CD4-positive, alpha-beta T cell (primary cell): ENCODE measurements at regions not wholly inside any gene's neighbourhood (a gene's known extent, or its start where the extent isn't known, plus 50 kb on each side); places are given as distances from the start of the nearest gene placed in this dataset.

Experiments
- ATAC-seq: fragments of 200-7000 bp; cut with Tn5 transposase; one replicate; pipeline ENCODE4 v1.10.0; 2022; ENCODE audit warnings: mild to moderate bottlenecking; ENCODE audit not compliant: poor library complexity
- CTCF ChIA-PET: fragments of 350-600 bp; sonication (Branson Sonifier 250); formaldehyde crosslinking; loops from one replicate; lab custom pipeline; 2021; ENCODE audit warnings: antibody characterized with exemption, inconsistent platforms; lab: Charles Lee
- POLR2A ChIA-PET: fragments of 350-600 bp; sonication (Branson Sonifier 250); formaldehyde crosslinking; loops from one replicate; lab custom pipeline; 2021; ENCODE audit warnings: antibody characterized with exemption, inconsistent platforms; lab: Charles Lee
- DNase-seq, 14 experiments: peaks; one replicate each; pipeline ENCODE4 v3.0.0-alpha.2; 2013 to 2020; ENCODE audit warnings: mixed read lengths in 2 of 14
- H3K27ac ChIP-seq, 2 donors: one replicate each; pipeline versions ENCODE4 v1.5.1 to v1.7.0; 2013; ENCODE audit warnings: low read length in 2 of 2, low read depth in 1 of 2, mild to moderate bottlenecking in 1 of 2
- H3K27me3 ChIP-seq, 2 experiments: 1 replicate in 1 of 2; 2 replicates in 1 of 2; pipeline versions ENCODE4 v1.6.1 to v1.7.0; 2013; ENCODE audit warnings: low read length in 2 of 2, control low read depth in 1 of 2, mild to moderate bottlenecking in 1 of 2, moderate library complexity in 1 of 2; ENCODE audit not compliant: insufficient read depth in 2 of 2, control insufficient read depth in 1 of 2
- H3K36me3 ChIP-seq: one replicate; pipeline ENCODE4 v1.6.1; 2013; ENCODE audit warnings: low read length, control low read depth; ENCODE audit not compliant: insufficient read depth
- H3K4me1 ChIP-seq: one replicate; pipeline ENCODE4 v1.6.1; 2013; ENCODE audit warnings: low read length, control low read depth; ENCODE audit not compliant: insufficient read depth
- H3K4me3 ChIP-seq: one replicate; pipeline ENCODE4 v1.5.1; 2013; ENCODE audit warnings: mild to moderate bottlenecking, low read length, moderate library complexity
- H3K9me3 ChIP-seq, 2 experiments: 1 replicate in 1 of 2; 2 replicates in 1 of 2; pipeline versions ENCODE4 v1.6.1 to v1.7.0; 2013; ENCODE audit warnings: low read length in 2 of 2, mild to moderate bottlenecking in 2 of 2, control low read depth in 1 of 2, moderate library complexity in 1 of 2; ENCODE audit not compliant: control insufficient read depth in 1 of 2, insufficient read depth in 1 of 2
- H3K27ac Mint-ChIP-seq: one replicate; pipeline ENCODE4 v1.8.0; 2020; ENCODE audit warnings: mixed read lengths
- H3K27me3 Mint-ChIP-seq: one replicate; pipeline ENCODE4 v1.8.0; 2021; ENCODE audit warnings: mixed read lengths
- H3K36me3 Mint-ChIP-seq: one replicate; pipeline ENCODE4 v1.8.0; 2021; ENCODE audit warnings: low read depth, mixed read lengths
- H3K4me1 Mint-ChIP-seq: one replicate; pipeline ENCODE4 v1.8.0; 2021; ENCODE audit warnings: low read depth, mixed read lengths
- H3K4me3 Mint-ChIP-seq: one replicate; pipeline ENCODE4 v1.8.0; 2020; ENCODE audit warnings: mild to moderate bottlenecking, mixed read lengths
- H3K9me3 Mint-ChIP-seq: one replicate; pipeline ENCODE4 v1.8.0; 2020; ENCODE audit warnings: mixed read lengths
- intact Hi-C, 2 experiments: fragments of 100-400 bp; cut with DNase I in 1 of 2; cut with micrococcal nuclease in 1 of 2; formaldehyde crosslinking; loops; one replicate each; pipeline versions ENCODE4 v1.15.1 to v1.9.0; 2023 to 2025; cut with DNase I, micrococcal nuclease
- TF ChIP-seq, protein P1 (sequence below): fragments of 200-600 bp; IDR thresholded peaks from one replicate; pipeline ENCODE4 v1.8.0; 2022; ENCODE audit warnings: antibody characterized with exemption, mild to moderate bottlenecking

DNA sequence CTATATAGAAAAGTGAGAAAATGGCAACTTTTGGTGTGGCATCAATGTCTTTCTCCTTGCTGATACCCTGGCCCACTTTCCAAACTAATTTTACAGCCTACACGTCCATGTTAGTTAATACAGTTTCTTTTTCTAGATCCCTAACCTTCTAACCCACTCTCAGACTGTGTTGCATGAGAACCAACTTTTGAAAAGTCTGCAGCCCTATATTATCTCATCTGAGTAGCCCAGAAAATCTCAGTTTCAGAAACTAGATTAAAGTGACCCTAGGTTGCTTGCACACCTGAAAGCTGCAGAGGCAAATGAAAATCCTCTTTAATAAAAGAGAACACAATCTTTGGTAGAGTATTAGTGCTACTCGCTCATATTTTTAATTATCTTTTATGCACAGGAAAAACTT lies 371.6 kb upstream of the EMCN start:
- no peak for ATAC-seq
- ChIA-PET POLR2A (no interaction called here), CTCF (no interaction called here)
- Histone ChIP-seq H3K9me3 (peaks cover 0 to 6% of the 10 kb centered on the region in 2 experiments), H3K4me1 (no peaks in the 10 kb centered on the region), H3K36me3 (no peaks in the 10 kb centered on the region), H3K4me3 (no peak overlapping the region), H3K27me3 (no peaks in the 10 kb centered on the region), H3K27ac (no peak overlapping the region)
- Mint-ChIP-seq H3K36me3 (no peaks in the 10 kb centered on the region), H3K27ac (no peak overlapping the region), H3K4me3 (no peak overlapping the region), H3K27me3 (no peaks in the 10 kb centered on the region), H3K4me1 (no peaks in the 10 kb centered on the region), H3K9me3 (peaks cover 17% of the 10 kb centered on the region)
- intact Hi-C loops = no loop called here
- TF ChIP-seq, protein P1, sequence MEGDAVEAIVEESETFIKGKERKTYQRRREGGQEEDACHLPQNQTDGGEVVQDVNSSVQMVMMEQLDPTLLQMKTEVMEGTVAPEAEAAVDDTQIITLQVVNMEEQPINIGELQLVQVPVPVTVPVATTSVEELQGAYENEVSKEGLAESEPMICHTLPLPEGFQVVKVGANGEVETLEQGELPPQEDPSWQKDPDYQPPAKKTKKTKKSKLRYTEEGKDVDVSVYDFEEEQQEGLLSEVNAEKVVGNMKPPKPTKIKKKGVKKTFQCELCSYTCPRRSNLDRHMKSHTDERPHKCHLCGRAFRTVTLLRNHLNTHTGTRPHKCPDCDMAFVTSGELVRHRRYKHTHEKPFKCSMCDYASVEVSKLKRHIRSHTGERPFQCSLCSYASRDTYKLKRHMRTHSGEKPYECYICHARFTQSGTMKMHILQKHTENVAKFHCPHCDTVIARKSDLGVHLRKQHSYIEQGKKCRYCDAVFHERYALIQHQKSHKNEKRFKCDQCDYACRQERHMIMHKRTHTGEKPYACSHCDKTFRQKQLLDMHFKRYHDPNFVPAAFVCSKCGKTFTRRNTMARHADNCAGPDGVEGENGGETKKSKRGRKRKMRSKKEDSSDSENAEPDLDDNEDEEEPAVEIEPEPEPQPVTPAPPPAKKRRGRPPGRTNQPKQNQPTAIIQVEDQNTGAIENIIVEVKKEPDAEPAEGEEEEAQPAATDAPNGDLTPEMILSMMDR = no peak
- no peak for DNase-seq

DNA sequence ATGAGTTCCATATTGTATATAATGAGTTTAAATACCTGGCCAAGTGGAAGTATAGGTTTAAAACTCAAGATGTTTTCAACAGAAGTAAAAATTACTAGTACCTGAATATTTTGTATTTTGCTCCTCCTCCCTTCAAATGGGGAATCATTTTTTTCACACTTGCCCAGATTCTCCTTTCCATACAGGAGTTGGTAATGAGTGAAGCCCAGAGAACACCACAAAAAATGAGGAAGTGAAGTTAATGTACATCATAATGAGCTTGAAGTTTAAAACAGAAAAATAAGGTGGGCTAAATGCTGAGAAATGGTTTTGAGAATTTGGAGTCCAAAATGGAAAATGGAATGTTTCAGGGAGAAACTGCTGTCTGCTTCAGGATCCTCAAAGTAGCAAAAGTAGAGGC lies 364.8 kb upstream of the EMCN start:
- Histone ChIP-seq H3K4me3 (no peak overlapping the region), H3K27me3 (no peaks in the 10 kb centered on the region), H3K9me3 (peaks cover 0 to 6% of the 10 kb centered on the region in 2 experiments), H3K27ac (no peak overlapping the region), H3K4me1 (no peaks in the 10 kb centered on the region), H3K36me3 (no peaks in the 10 kb centered on the region)
- Mint-ChIP-seq H3K4me3 (no peak overlapping the region), H3K9me3 (peaks cover 10% of the 10 kb centered on the region), H3K4me1 (no peaks in the 10 kb centered on the region), H3K27ac (no peak overlapping the region), H3K36me3 (no peaks in the 10 kb centered on the region), H3K27me3 (no peaks in the 10 kb centered on the region)
- intact Hi-C loops = no loop called here
- TF ChIP-seq, protein P1 = no peak
- ChIA-PET POLR2A (no interaction called here), CTCF (no interaction called here)
- no peak for DNase-seq
- ATAC-seq = no peak

DNA sequence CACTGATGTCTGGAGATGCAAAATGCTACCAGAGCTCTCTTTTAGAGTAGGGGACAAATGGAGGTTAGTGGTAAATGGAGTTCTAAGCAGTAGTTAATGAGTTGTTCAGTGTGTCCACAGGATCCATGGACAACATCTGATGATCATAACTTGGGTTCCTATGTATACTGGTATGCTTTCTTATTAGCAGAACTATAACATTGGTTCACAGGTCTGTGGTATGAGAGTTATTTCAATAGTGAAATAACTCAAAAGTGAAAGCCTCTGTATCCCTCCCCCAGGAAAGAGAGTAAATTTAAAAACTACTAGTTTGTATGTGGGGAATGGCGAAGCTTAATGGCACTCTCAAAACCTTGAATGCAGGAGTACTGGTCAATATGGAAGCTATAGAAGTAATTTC lies 363.5 kb upstream of the EMCN start:
- Mint-ChIP-seq H3K9me3 (peaks cover 10% of the 10 kb centered on the region), H3K27ac (no peak overlapping the region), H3K27me3 (no peaks in the 10 kb centered on the region), H3K4me1 (no peaks in the 10 kb centered on the region), H3K4me3 (no peak overlapping the region), H3K36me3 (no peaks in the 10 kb centered on the region)
- CTCF ChIA-PET = no interaction called here
- Histone ChIP-seq H3K4me1 (no peaks in the 10 kb centered on the region), H3K9me3 (peaks cover 0 to 6% of the 10 kb centered on the region in 2 experiments), H3K27me3 (no peaks in the 10 kb centered on the region), H3K4me3 (no peak overlapping the region), H3K36me3 (no peaks in the 10 kb centered on the region), H3K27ac (no peak overlapping the region)
- TF ChIP-seq, protein P1 = no peak
- DNase-seq (no peak), ATAC-seq (no peak)
- intact Hi-C loops = no loop called here
- POLR2A ChIA-PET = no interaction called here
